Loucy (cell line): ENCODE measurements at regions not wholly inside any gene's neighbourhood (a gene's known extent, or its start where the extent isn't known, plus 50 kb on each side); places are given as distances from the start of the nearest gene placed in this dataset.

Source experiments
- EZH2phosphoT487 ChIP-seq: fragments of 200-600 bp; IDR thresholded peaks from 2 replicates; pipeline ENCODE4 v1.6.1; 2018; ENCODE audit warnings: antibody characterized with exemption, mild to moderate bottlenecking, moderate library complexity, borderline replicate concordance
- TF ChIP-seq, protein P1 (sequence below): fragments of 200-600 bp; sonication (generic); conservative IDR thresholded peaks from 2 replicates; pipeline ENCODE4 v1.5.1; 2014; ENCODE audit warnings: mild to moderate bottlenecking, antibody characterized with exemption, low read length

DNA sequence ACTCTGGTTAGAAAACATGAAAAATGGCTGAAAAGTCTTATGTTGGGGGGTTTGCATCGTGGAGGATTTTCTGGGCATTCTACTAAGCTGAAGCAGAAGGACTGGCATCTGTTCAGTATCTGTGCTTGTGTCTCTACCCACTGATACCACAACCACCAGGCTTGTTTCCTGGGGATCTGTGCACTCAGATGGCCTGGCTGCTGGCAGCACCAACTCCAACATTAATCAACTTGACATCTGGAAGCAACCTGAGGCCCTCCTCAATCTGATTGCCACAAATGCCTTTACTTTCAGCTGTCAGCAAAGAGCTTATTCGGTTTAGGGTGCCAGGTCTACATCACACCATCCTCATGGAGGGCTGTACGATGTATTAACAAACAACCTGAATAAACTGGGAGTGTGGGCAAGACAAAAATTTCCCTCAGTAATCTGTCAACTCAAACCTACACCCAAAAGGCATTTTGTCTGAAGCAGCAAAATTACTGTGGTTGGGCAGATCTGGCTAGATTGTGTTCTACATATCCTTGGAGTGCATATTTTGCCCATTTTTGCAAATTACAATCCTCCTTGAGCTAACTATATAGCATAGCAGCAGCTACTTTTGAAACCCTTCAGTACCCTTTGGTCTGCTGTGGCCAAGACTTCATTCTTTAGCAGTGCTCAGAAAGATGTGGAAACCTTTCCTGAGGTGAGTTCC lies 74.6 kb downstream of the FOXD1 start:
- TF ChIP-seq, protein P1, sequence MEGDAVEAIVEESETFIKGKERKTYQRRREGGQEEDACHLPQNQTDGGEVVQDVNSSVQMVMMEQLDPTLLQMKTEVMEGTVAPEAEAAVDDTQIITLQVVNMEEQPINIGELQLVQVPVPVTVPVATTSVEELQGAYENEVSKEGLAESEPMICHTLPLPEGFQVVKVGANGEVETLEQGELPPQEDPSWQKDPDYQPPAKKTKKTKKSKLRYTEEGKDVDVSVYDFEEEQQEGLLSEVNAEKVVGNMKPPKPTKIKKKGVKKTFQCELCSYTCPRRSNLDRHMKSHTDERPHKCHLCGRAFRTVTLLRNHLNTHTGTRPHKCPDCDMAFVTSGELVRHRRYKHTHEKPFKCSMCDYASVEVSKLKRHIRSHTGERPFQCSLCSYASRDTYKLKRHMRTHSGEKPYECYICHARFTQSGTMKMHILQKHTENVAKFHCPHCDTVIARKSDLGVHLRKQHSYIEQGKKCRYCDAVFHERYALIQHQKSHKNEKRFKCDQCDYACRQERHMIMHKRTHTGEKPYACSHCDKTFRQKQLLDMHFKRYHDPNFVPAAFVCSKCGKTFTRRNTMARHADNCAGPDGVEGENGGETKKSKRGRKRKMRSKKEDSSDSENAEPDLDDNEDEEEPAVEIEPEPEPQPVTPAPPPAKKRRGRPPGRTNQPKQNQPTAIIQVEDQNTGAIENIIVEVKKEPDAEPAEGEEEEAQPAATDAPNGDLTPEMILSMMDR = no peak
- no peak for TF ChIP-seq EZH2phosphoT487
